NB4 (cell line): ENCODE measurements at regions not wholly inside any gene's neighbourhood (a gene's known extent, or its start where the extent isn't known, plus 50 kb on each side); places are given as distances from the start of the nearest gene placed in this dataset.

ENCODE experiments used
- DNase-seq: peaks from one replicate; pipeline ENCODE4 v3.0.0; 2010; ENCODE audit warnings: low read depth
- H3K4me3 ChIP-seq: one replicate; pipeline ENCODE4 v1.5.1; 2011; ENCODE audit warnings: mild to moderate bottlenecking, low read depth, low read length, moderate library complexity
- CTCF ChIP-seq: IDR thresholded peaks from one replicate; pipeline ENCODE4 v1.5.1; 2012; ENCODE audit warnings: low read depth, low read length
- MAX ChIP-seq: IDR thresholded peaks from 2 replicates; pipeline ENCODE4 v1.6.1; 2011; ENCODE audit warnings: low read depth, low read length
- MYC ChIP-seq: IDR thresholded peaks from 2 replicates; pipeline ENCODE4 v1.6.1; 2011; ENCODE audit warnings: low read depth, low read length
- POLR2A ChIP-seq: IDR thresholded peaks from 2 replicates; pipeline ENCODE4 v1.6.1; 2011; ENCODE audit warnings: mild to moderate bottlenecking; ENCODE audit not compliant: insufficient read length; ENCODE audit errors: extremely low read depth

- no peak for DNase-seq
- H3K4me3 ChIP-seq, result no peak overlapping the region
- TF ChIP-seq CTCF, result no peak
- no peak for TF ChIP-seq MAX
- no peak for TF ChIP-seq MYC
- TF ChIP-seq POLR2A, result no peak
Measured at GRCh38 chr1:232451506-232451905, 178.4 kb downstream of the SIPA1L2 start.

GRCh38 chr1:232450615-232451014 is 179.3 kb downstream of the SIPA1L2 start:
- TF ChIP-seq POLR2A (no peak), CTCF (no peak), MYC (no peak), MAX (no peak)
- no peak overlapping the region for H3K4me3 ChIP-seq
- no peak for DNase-seq

- TF ChIP-seq MAX, result no peak
- no peak for TF ChIP-seq CTCF
- no peak for TF ChIP-seq MYC
- no peak for TF ChIP-seq POLR2A
- no peak for DNase-seq
- H3K4me3 ChIP-seq, result no peak overlapping the region
Measured at GRCh38 chr1:232447125-232447524, 182.8 kb downstream of the SIPA1L2 start.

GRCh38 chr1:232445361-232446106 is 184.4 kb downstream of the SIPA1L2 start:
- TF ChIP-seq CTCF (no peak), POLR2A (no peak), MYC (no peak), MAX (no peak)
- DNase-seq, result no peak
- no peak overlapping the region for H3K4me3 ChIP-seq

GRCh38 chr1:232443372-232443771 is 186.6 kb downstream of the SIPA1L2 start:
- no peak for DNase-seq
- no peak overlapping the region for H3K4me3 ChIP-seq
- TF ChIP-seq POLR2A (no peak), CTCF (no peak), MAX (no peak), MYC (no peak)
